ENCODE measurements at regions not wholly inside any gene's neighbourhood (a gene's known extent, or its start where the extent isn't known, plus 50 kb on each side); places are given as distances from the start of the nearest gene placed in this dataset.

DNA sequence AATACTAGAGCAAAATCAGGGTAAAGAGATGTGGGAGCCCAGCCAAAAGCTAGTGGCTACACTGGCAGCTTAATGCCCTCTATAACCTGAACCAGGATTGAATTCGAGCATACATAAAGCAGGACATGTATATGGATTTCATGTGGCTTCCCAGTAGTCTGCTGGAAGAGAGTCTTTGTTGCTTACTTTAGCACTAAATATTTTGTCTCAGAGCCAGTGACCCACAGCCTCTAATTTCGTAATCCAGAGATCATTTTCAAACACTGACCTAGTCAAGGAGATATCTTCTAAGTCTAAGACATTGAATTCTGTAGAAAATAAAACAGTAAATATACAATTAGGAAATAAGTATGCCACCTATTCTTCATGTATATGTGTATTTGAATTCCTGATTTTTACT is 64.2 kb upstream of the GNAI1 start:
- H3K4me1 ChIP-seq (ENCODE audit: insufficient read depth, low read length): no peaks in the 10 kb centered on the region
- CTCF ChIA-PET: no interaction called here
- peaks cover 9% of the 10 kb centered on the region in 2 experiments for H3K9me3 ChIP-seq (ENCODE audit: control insufficient read depth in 1 of 2, insufficient read depth in 1 of 2, low read length in 2 of 2)
- H3K27ac ChIP-seq (ENCODE audit: low read depth in 1 of 2, low read length in 2 of 2): no peak overlapping the region
- H3K4me1 Mint-ChIP-seq (ENCODE audit: low read depth): no peaks in the 10 kb centered on the region
- POLR2A ChIA-PET: no interaction called here
- no peak overlapping the region for H3K27ac Mint-ChIP-seq
- TF ChIP-seq, protein P1, sequence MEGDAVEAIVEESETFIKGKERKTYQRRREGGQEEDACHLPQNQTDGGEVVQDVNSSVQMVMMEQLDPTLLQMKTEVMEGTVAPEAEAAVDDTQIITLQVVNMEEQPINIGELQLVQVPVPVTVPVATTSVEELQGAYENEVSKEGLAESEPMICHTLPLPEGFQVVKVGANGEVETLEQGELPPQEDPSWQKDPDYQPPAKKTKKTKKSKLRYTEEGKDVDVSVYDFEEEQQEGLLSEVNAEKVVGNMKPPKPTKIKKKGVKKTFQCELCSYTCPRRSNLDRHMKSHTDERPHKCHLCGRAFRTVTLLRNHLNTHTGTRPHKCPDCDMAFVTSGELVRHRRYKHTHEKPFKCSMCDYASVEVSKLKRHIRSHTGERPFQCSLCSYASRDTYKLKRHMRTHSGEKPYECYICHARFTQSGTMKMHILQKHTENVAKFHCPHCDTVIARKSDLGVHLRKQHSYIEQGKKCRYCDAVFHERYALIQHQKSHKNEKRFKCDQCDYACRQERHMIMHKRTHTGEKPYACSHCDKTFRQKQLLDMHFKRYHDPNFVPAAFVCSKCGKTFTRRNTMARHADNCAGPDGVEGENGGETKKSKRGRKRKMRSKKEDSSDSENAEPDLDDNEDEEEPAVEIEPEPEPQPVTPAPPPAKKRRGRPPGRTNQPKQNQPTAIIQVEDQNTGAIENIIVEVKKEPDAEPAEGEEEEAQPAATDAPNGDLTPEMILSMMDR (IDR thresholded peaks at IDR 0.05): no peak
- DNase-seq (no peak), ATAC-seq (ENCODE audit: poor library complexity) (no peak)
- H3K27me3 ChIP-seq (ENCODE audit: control insufficient read depth in 1 of 2, insufficient read depth in 2 of 2, low read length in 2 of 2): no peaks in the 10 kb centered on the region
- no peak overlapping the region for H3K4me3 ChIP-seq (ENCODE audit: low read length)
- H3K4me3 Mint-ChIP-seq: no peak overlapping the region
- intact Hi-C loops (cut with DNase I, micrococcal nuclease): no loop called here
- no peaks in the 10 kb centered on the region for H3K36me3 ChIP-seq (ENCODE audit: insufficient read depth, low read length)
- H3K27me3 Mint-ChIP-seq: no peaks in the 10 kb centered on the region
- no peaks in the 10 kb centered on the region for H3K36me3 Mint-ChIP-seq (ENCODE audit: low read depth)
- H3K9me3 Mint-ChIP-seq: peaks cover 2% of the 10 kb centered on the region

DNA sequence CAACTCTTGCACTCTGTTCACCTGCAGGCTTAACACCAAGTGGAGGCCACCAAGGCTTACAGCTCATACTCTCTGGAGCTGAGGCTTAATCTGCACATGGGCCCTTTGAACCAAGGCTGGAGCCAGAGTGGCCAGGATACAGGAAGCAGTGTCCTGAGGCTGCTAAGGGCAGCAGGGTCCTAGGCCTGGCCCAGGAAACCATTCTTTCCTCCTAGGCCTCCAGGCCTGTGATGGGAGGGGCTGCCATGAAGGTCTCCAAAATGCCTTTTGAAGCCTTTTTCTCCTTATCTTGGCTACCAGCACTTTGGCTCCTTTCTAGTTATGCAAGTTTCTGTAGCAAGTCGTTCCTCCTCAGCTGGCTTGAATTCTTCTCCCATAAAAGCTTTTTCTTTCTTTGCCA is 68.0 kb upstream of the GNAI1 start:
- DNase-seq (no peak), ATAC-seq (ENCODE audit: poor library complexity) (no peak)
- H3K9me3 Mint-ChIP-seq: peaks cover 3% of the 10 kb centered on the region
- ChIA-PET CTCF (interaction anchor here (1.3 kb wide), 1 partner anchor 11 kb away, joined by 3 read pairs; no protein-coding TSS in a partner anchor), POLR2A (no interaction called here)
- Histone ChIP-seq H3K9me3 (ENCODE audit: control insufficient read depth in 1 of 2, insufficient read depth in 1 of 2, low read length in 2 of 2) (peaks cover 9 to 12% of the 10 kb centered on the region in 2 experiments), H3K27me3 (ENCODE audit: control insufficient read depth in 1 of 2, insufficient read depth in 2 of 2, low read length in 2 of 2) (no peaks in the 10 kb centered on the region), H3K4me1 (ENCODE audit: insufficient read depth, low read length) (no peaks in the 10 kb centered on the region), H3K4me3 (ENCODE audit: low read length) (no peak overlapping the region), H3K27ac (ENCODE audit: low read depth in 1 of 2, low read length in 2 of 2) (no peak overlapping the region), H3K36me3 (ENCODE audit: insufficient read depth, low read length) (no peaks in the 10 kb centered on the region)
- TF ChIP-seq, protein P1 (IDR thresholded peaks at IDR 0.05): no peak
- H3K27ac Mint-ChIP-seq: no peak overlapping the region
- H3K36me3 Mint-ChIP-seq (ENCODE audit: low read depth): no peaks in the 10 kb centered on the region
- H3K4me3 Mint-ChIP-seq: no peak overlapping the region
- no peaks in the 10 kb centered on the region for H3K27me3 Mint-ChIP-seq
- no peaks in the 10 kb centered on the region for H3K4me1 Mint-ChIP-seq (ENCODE audit: low read depth)
- intact Hi-C loops (cut with DNase I, micrococcal nuclease): no loop called here

DNA sequence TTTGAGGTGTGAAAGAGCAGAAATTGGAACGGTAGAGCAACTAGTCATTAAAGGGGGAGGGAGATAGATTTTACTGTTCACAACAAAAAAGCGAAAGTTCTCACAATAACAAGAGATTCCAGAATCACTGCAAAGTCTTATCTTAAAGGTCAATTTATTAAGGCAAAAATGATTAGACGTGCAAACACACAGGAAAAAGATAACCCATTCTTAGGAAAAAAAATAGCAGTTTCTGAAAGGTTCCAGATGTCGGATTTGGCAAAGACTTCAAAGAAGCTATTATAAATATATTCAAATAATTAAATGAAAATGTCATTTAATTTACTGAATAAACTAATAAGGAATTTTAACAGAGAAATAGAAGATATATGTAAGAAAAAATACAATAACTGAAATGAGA is 70.8 kb upstream of the GNAI1 start:
- intact Hi-C loops (cut with DNase I, micrococcal nuclease): no loop called here
- Histone ChIP-seq H3K27me3 (ENCODE audit: control insufficient read depth in 1 of 2, insufficient read depth in 2 of 2, low read length in 2 of 2) (no peaks in the 10 kb centered on the region), H3K9me3 (ENCODE audit: control insufficient read depth in 1 of 2, insufficient read depth in 1 of 2, low read length in 2 of 2) (peaks cover 9 to 12% of the 10 kb centered on the region in 2 experiments), H3K4me3 (ENCODE audit: low read length) (no peak overlapping the region), H3K36me3 (ENCODE audit: insufficient read depth, low read length) (no peaks in the 10 kb centered on the region), H3K4me1 (ENCODE audit: insufficient read depth, low read length) (no peaks in the 10 kb centered on the region), H3K27ac (ENCODE audit: low read depth in 1 of 2, low read length in 2 of 2) (no peak overlapping the region)
- ATAC-seq (ENCODE audit: poor library complexity): no peak
- Mint-ChIP-seq H3K4me3 (no peak overlapping the region), H3K36me3 (ENCODE audit: low read depth) (no peaks in the 10 kb centered on the region), H3K27ac (no peak overlapping the region), H3K4me1 (ENCODE audit: low read depth) (no peaks in the 10 kb centered on the region), H3K9me3 (peaks cover 3% of the 10 kb centered on the region), H3K27me3 (no peaks in the 10 kb centered on the region)
- DNase-seq: no peak
- ChIA-PET CTCF (no interaction called here), POLR2A (no interaction called here)
- TF ChIP-seq, protein P1 (IDR thresholded peaks at IDR 0.05): no peak

Data from CD4-positive, alpha-beta T cell (primary cell).